CD4-positive, alpha-beta T cell (primary cell): ENCODE measurements at regions not wholly inside any gene's neighbourhood (a gene's known extent, or its start where the extent isn't known, plus 50 kb on each side); places are given as distances from the start of the nearest gene placed in this dataset.

ENCODE experiments used
- ATAC-seq: fragments of 200-7000 bp; cut with Tn5 transposase; one replicate; pipeline ENCODE4 v1.10.0; 2022; ENCODE audit warnings: mild to moderate bottlenecking; ENCODE audit not compliant: poor library complexity
- CTCF ChIA-PET: fragments of 350-600 bp; sonication (Branson Sonifier 250); formaldehyde crosslinking; loops from one replicate; lab custom pipeline; 2021; ENCODE audit warnings: antibody characterized with exemption, inconsistent platforms; lab: Charles Lee
- POLR2A ChIA-PET: fragments of 350-600 bp; sonication (Branson Sonifier 250); formaldehyde crosslinking; loops from one replicate; lab custom pipeline; 2021; ENCODE audit warnings: antibody characterized with exemption, inconsistent platforms; lab: Charles Lee
- DNase-seq, 14 experiments: peaks; one replicate each; pipeline ENCODE4 v3.0.0-alpha.2; 2013 to 2020; ENCODE audit warnings: mixed read lengths in 2 of 14
- H3K27ac ChIP-seq, 2 donors: one replicate each; pipeline versions ENCODE4 v1.5.1 to v1.7.0; 2013; ENCODE audit warnings: low read length in 2 of 2, low read depth in 1 of 2, mild to moderate bottlenecking in 1 of 2
- H3K27me3 ChIP-seq, 2 experiments: 1 replicate in 1 of 2; 2 replicates in 1 of 2; pipeline versions ENCODE4 v1.6.1 to v1.7.0; 2013; ENCODE audit warnings: low read length in 2 of 2, control low read depth in 1 of 2, mild to moderate bottlenecking in 1 of 2, moderate library complexity in 1 of 2; ENCODE audit not compliant: insufficient read depth in 2 of 2, control insufficient read depth in 1 of 2
- H3K36me3 ChIP-seq: one replicate; pipeline ENCODE4 v1.6.1; 2013; ENCODE audit warnings: low read length, control low read depth; ENCODE audit not compliant: insufficient read depth
- H3K4me1 ChIP-seq: one replicate; pipeline ENCODE4 v1.6.1; 2013; ENCODE audit warnings: low read length, control low read depth; ENCODE audit not compliant: insufficient read depth
- H3K4me3 ChIP-seq: one replicate; pipeline ENCODE4 v1.5.1; 2013; ENCODE audit warnings: mild to moderate bottlenecking, low read length, moderate library complexity
- H3K9me3 ChIP-seq, 2 experiments: 1 replicate in 1 of 2; 2 replicates in 1 of 2; pipeline versions ENCODE4 v1.6.1 to v1.7.0; 2013; ENCODE audit warnings: low read length in 2 of 2, mild to moderate bottlenecking in 2 of 2, control low read depth in 1 of 2, moderate library complexity in 1 of 2; ENCODE audit not compliant: control insufficient read depth in 1 of 2, insufficient read depth in 1 of 2
- H3K27ac Mint-ChIP-seq: one replicate; pipeline ENCODE4 v1.8.0; 2020; ENCODE audit warnings: mixed read lengths
- H3K27me3 Mint-ChIP-seq: one replicate; pipeline ENCODE4 v1.8.0; 2021; ENCODE audit warnings: mixed read lengths
- H3K36me3 Mint-ChIP-seq: one replicate; pipeline ENCODE4 v1.8.0; 2021; ENCODE audit warnings: low read depth, mixed read lengths
- H3K4me1 Mint-ChIP-seq: one replicate; pipeline ENCODE4 v1.8.0; 2021; ENCODE audit warnings: low read depth, mixed read lengths
- H3K4me3 Mint-ChIP-seq: one replicate; pipeline ENCODE4 v1.8.0; 2020; ENCODE audit warnings: mild to moderate bottlenecking, mixed read lengths
- H3K9me3 Mint-ChIP-seq: one replicate; pipeline ENCODE4 v1.8.0; 2020; ENCODE audit warnings: mixed read lengths
- CTCF ChIP-seq: fragments of 200-600 bp; IDR thresholded peaks from one replicate; pipeline ENCODE4 v1.8.0; 2022; ENCODE audit warnings: antibody characterized with exemption, mild to moderate bottlenecking
- intact Hi-C, 2 experiments: fragments of 100-400 bp; cut with DNase I in 1 of 2; cut with micrococcal nuclease in 1 of 2; formaldehyde crosslinking; loops; one replicate each; pipeline versions ENCODE4 v1.15.1 to v1.9.0; 2023 to 2025; cut with DNase I, micrococcal nuclease

- H3K27me3 Mint-ChIP-seq, result no peaks in the 10 kb centered on the region
- no peaks in the 10 kb centered on the region for H3K27me3 ChIP-seq
- no peak overlapping the region for H3K27ac Mint-ChIP-seq
- CTCF ChIA-PET, result interaction anchor here (1.2 kb wide), 1 partner anchor 353 kb away, joined by 3 read pairs; no protein-coding TSS in a partner anchor
- no peak overlapping the region for H3K4me3 Mint-ChIP-seq
- H3K27ac ChIP-seq, result no peak overlapping the region
- H3K4me1 Mint-ChIP-seq, result no peaks in the 10 kb centered on the region
- intact Hi-C loops, result no loop called here
- peaks cover 0 to 4% of the 10 kb centered on the region in 2 experiments for H3K9me3 ChIP-seq
- POLR2A ChIA-PET, result no interaction called here
- DNase-seq (no peak), ATAC-seq (no peak)
- no peaks in the 10 kb centered on the region for H3K4me1 ChIP-seq
- no peaks in the 10 kb centered on the region for H3K9me3 Mint-ChIP-seq
- H3K36me3 Mint-ChIP-seq, result no peaks in the 10 kb centered on the region
- H3K36me3 ChIP-seq, result no peaks in the 10 kb centered on the region
- no peak overlapping the region for H3K4me3 ChIP-seq
- TF ChIP-seq CTCF, result no peak
Observed at GRCh38 chr16:73185737-73186136, 137.8 kb upstream of the ZFHX3 start.

- DNase-seq (no peak), ATAC-seq (no peak)
- peaks cover 1% of the 10 kb centered on the region for H3K9me3 Mint-ChIP-seq
- H3K27ac Mint-ChIP-seq, result no peak overlapping the region
- H3K27me3 Mint-ChIP-seq, result no peaks in the 10 kb centered on the region
- H3K27ac ChIP-seq, result no peak overlapping the region
- intact Hi-C loops, result no loop called here
- H3K27me3 ChIP-seq, result no peaks in the 10 kb centered on the region
- H3K4me1 ChIP-seq, result no peaks in the 10 kb centered on the region
- no peaks in the 10 kb centered on the region for H3K36me3 ChIP-seq
- peaks cover 0 to 13% of the 10 kb centered on the region in 2 experiments for H3K9me3 ChIP-seq
- CTCF ChIA-PET, result no interaction called here
- TF ChIP-seq CTCF, result no peak
- no peaks in the 10 kb centered on the region for H3K4me1 Mint-ChIP-seq
- POLR2A ChIA-PET, result no interaction called here
- H3K4me3 Mint-ChIP-seq, result no peak overlapping the region
- no peak overlapping the region for H3K4me3 ChIP-seq
- no peaks in the 10 kb centered on the region for H3K36me3 Mint-ChIP-seq
Observed at GRCh38 chr16:73183611-73184092, 135.7 kb upstream of the ZFHX3 start.

- CTCF ChIA-PET, result no interaction called here
- H3K4me3 Mint-ChIP-seq, result no peak overlapping the region
Observed at GRCh38 chr16:73179705-73180331, 131.9 kb upstream of the ZFHX3 start.

More at GRCh38 chr16:73179705-73180331, 131.9 kb upstream of the ZFHX3 start:
- no peaks in the 10 kb centered on the region for H3K4me1 Mint-ChIP-seq
- POLR2A ChIA-PET, result no interaction called here
- H3K9me3 Mint-ChIP-seq, result peaks cover 2% of the 10 kb centered on the region
- Histone ChIP-seq H3K36me3 (no peaks in the 10 kb centered on the region), H3K4me3 (no peak overlapping the region), H3K4me1 (no peaks in the 10 kb centered on the region), H3K27me3 (no peaks in the 10 kb centered on the region), H3K27ac (no peak overlapping the region), H3K9me3 (peaks cover 0 to 10% of the 10 kb centered on the region in 2 experiments)
- TF ChIP-seq CTCF, result no peak
- DNase-seq (no peak), ATAC-seq (no peak)
- no peaks in the 10 kb centered on the region for H3K36me3 Mint-ChIP-seq
- H3K27ac Mint-ChIP-seq, result no peak overlapping the region
- no peaks in the 10 kb centered on the region for H3K27me3 Mint-ChIP-seq
- intact Hi-C loops, result no loop called here
